ENCODE measurements at regions not wholly inside any gene's neighbourhood (a gene's known extent, or its start where the extent isn't known, plus 50 kb on each side); places are given as distances from the start of the nearest gene placed in this dataset.
"Not testable (repeated sequence)": the region's sequence is repeated elsewhere in the genome, so short reads cannot be mapped to it uniquely, and the experiment has no call there.

DNA sequence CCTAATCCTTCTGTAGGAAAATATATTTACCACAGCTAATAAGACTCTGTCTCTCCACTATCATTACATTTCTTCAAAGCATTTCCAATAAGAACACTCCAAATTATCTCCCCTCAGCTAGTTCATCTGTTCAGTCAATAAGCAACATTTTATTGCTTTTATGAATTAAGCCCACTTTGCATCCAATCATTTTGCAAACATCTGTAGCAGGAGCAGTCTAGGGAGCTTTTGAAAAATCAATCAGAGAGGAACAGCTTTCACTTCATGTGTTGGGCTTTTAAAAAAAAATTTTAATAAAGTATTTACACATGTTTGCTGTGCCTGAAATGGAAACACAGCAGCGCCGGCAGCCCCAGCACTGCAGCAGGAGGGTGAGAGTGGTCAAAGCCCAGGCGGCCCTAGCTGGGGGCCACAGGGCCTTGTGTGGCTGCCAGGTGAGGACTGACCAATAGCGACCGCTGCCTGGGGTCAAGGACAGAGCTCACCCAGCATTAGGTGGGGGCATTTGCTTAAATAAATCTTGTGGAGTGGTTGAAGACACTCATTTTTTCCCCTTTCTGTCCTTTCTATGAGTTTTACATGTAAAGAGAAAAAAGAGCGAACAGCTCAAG, 250.7 kb downstream of the RNF144A start:
- peaks cover 4% of the 10 kb centered on the region; the same call in 1 of the 2 replicates for H3K4me1 ChIP-seq (ENCODE audit: insufficient read depth)
- 57 to 63% methylated on average over 6 of the region's 6 CpGs for WGBS, 2 experiments (ENCODE audit: low coverage in 1 of 2, low lambda C conversion rate in 2 of 2, missing lambda C conversion rate in 2 of 2)

DNA sequence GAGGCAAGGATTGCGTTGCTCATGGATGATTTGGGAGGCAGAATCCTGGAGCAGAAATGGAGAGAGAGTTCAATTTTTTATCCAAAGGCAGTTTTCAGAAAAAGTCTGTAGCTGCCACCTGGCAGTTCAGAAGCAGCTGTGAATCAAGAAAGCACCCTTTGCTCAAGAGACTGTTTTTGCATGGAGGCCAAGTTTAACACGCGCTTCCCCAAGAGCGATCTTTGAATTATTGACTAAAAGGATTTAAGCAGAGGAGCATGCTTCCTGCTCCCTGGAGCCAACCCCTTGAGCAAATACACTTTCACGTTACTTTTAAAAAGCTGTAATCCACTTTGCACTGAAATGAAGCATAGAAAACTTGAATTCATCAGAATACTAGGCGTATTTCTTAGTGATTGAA, 252.4 kb downstream of the RNF144A start:
- no peak overlapping the region for H3K27ac ChIP-seq
- no peaks in the 10 kb centered on the region for H3K9me2 ChIP-seq (ENCODE audit: insufficient read depth)
- H3K9me3 ChIP-seq (ENCODE audit: low read depth), result no peaks in the 10 kb centered on the region
- H3K79me2 ChIP-seq (ENCODE audit: insufficient read depth), result no peaks in the 10 kb centered on the region
- no peaks in the 10 kb centered on the region for H4K20me1 ChIP-seq (ENCODE audit: insufficient read depth)
- no peak overlapping the region for H3K9ac ChIP-seq
- peaks cover 4% of the 10 kb centered on the region; the same call in 1 of the 2 replicates for H3K4me1 ChIP-seq (ENCODE audit: insufficient read depth)
- TF ChIP-seq EZH2phosphoT487 (IDR thresholded peaks at IDR 0.05; ENCODE audit: insufficient read depth, low read depth) (no peak), EZH2 (IDR thresholded peaks at IDR 0.05; ENCODE audit: insufficient read depth, poor library complexity, severe bottlenecking) (no peak)
- in situ Hi-C loops (cut with MboI), result no loop called here
- peaks cover 17% of the 10 kb centered on the region; the same call in 1 of the 2 replicates for H3K27me3 ChIP-seq (replicated peaks; ENCODE audit: insufficient read depth)
- no peaks in the 10 kb centered on the region for H3F3A ChIP-seq (ENCODE audit: insufficient read depth)
- H2AFZ ChIP-seq, result no peak overlapping the region
- no peak for DNase-seq
- no peaks in the 10 kb centered on the region for H3K36me3 ChIP-seq (ENCODE audit: low read depth)
- H3K4me2 ChIP-seq (ENCODE audit: unreplicated experiment), result no peak overlapping the region
- H3K4me3 ChIP-seq, result no peak overlapping the region
- 64 to 67% methylated on average over 6 of the region's 6 CpGs for WGBS, 2 experiments (ENCODE audit: low coverage in 1 of 2, low lambda C conversion rate in 2 of 2, missing lambda C conversion rate in 2 of 2)

More for the DNA sequence above, 250.7 kb downstream of the RNF144A start:
- Histone ChIP-seq H3K9me3 (ENCODE audit: low read depth) (no peaks in the 10 kb centered on the region), H3K27me3 (replicated peaks; ENCODE audit: insufficient read depth) (peaks cover 17% of the 10 kb centered on the region; the same call in 1 of the 2 replicates), H3K9ac (no peak overlapping the region), H3F3A (ENCODE audit: insufficient read depth) (no peaks in the 10 kb centered on the region), H2AFZ (no peak overlapping the region), H3K4me2 (ENCODE audit: unreplicated experiment) (no peak overlapping the region), H3K36me3 (ENCODE audit: low read depth) (no peaks in the 10 kb centered on the region), H3K4me3 (no peak overlapping the region), H3K9me2 (ENCODE audit: insufficient read depth) (no peaks in the 10 kb centered on the region), H4K20me1 (ENCODE audit: insufficient read depth) (no peaks in the 10 kb centered on the region), H3K27ac (no peak overlapping the region), H3K79me2 (ENCODE audit: insufficient read depth) (no peaks in the 10 kb centered on the region)
- no peak for TF ChIP-seq EZH2phosphoT487 (IDR thresholded peaks at IDR 0.05; ENCODE audit: insufficient read depth, low read depth)
- TF ChIP-seq EZH2 (IDR thresholded peaks at IDR 0.05; ENCODE audit: insufficient read depth, poor library complexity, severe bottlenecking), result no peak
- no peak for DNase-seq
- in situ Hi-C loops (cut with MboI), result no loop called here

DNA sequence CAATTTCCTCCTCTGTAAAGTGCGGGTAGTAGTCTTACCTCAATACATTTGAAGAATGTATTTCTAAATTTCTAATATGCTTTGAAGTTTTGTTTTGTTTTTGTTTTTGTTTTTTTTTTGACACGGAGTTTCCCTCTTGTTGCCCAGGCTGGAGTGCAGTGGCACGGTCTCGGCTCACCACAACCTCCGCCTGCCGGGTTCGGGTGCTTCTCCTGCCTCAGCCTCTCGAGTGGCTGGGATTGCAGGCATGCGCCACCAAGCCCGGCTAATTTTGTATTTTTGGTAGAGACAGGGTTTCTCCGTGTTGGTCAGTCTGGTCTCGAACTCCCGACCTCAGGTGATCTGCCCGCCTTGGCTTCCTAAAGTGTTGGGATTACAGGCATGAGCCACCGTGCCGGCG, 261.8 kb downstream of the RNF144A start:
- H3K4me2 ChIP-seq (ENCODE audit: unreplicated experiment); H3K27me3 ChIP-seq (replicated peaks; ENCODE audit: insufficient read depth); H2AFZ ChIP-seq; H3K9me2 ChIP-seq (ENCODE audit: insufficient read depth); H3K9me3 ChIP-seq (ENCODE audit: low read depth); DNase-seq; H3K4me3 ChIP-seq; H3K4me1 ChIP-seq (ENCODE audit: insufficient read depth); H3K36me3 ChIP-seq (ENCODE audit: low read depth); H3K79me2 ChIP-seq (ENCODE audit: insufficient read depth); H3K27ac ChIP-seq; H3F3A ChIP-seq (ENCODE audit: insufficient read depth); H4K20me1 ChIP-seq (ENCODE audit: insufficient read depth); in situ Hi-C loops (cut with MboI); H3K9ac ChIP-seq: not testable (repeated sequence)
- WGBS, 2 experiments (ENCODE audit: low coverage in 1 of 2, low lambda C conversion rate in 2 of 2, missing lambda C conversion rate in 2 of 2), result 85 to 92% methylated on average over 17 of the region's 17 CpGs

DNA sequence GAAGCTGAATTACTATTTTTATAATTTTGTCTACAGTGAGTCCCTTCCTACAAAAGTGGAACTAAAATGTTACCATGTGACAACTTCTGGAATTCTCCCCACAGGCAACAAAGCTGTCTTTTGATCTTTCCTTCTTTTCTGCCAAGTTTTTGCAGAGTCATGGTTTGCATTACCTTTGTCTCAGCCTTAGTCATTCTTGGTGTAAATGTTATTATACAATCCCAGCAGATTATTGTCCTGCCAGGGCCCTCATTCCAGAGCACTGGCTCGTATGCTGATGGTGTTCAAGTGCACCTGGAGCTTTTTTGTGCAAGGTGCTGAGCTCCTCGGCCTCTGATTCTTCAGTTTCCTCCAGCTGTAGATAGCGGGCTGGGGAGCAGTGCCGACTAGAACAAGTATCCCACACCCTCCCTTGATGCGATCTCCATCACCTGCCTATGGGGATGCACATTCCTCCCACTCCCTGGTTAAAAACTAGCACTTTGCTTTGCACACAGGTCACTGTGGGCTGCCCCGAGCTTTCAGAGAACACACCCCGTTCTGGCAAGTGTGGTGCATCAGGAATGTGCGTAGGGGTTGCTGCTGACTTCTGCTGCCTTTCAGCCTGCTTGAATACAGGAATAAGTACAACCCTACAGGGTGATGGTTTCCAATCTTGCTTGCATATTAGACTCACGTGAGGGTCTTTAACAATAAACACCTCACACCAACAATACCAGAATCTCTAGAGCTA, 263.6 kb downstream of the RNF144A start:
- DNase-seq, result peak; percentile 72
- no peak for TF ChIP-seq EZH2 (IDR thresholded peaks at IDR 0.05; ENCODE audit: insufficient read depth, poor library complexity, severe bottlenecking)
- no peak for TF ChIP-seq EZH2phosphoT487 (IDR thresholded peaks at IDR 0.05; ENCODE audit: insufficient read depth, low read depth)
- in situ Hi-C loops (cut with MboI), result no loop called here
- H3K27ac ChIP-seq, result no peak overlapping the region
- H3K4me2 ChIP-seq (ENCODE audit: unreplicated experiment), result no peak overlapping the region
- H3K79me2 ChIP-seq (ENCODE audit: insufficient read depth), result no peaks in the 10 kb centered on the region
- no peaks in the 10 kb centered on the region for H3K36me3 ChIP-seq (ENCODE audit: low read depth)
- no peaks in the 10 kb centered on the region; the same call in 1 of the 2 replicates for H3K27me3 ChIP-seq (replicated peaks; ENCODE audit: insufficient read depth)
- no peaks in the 10 kb centered on the region for H4K20me1 ChIP-seq (ENCODE audit: insufficient read depth)
- H2AFZ ChIP-seq, result no peak overlapping the region
- 43 to 45% methylated on average over 9 of the region's 9 CpGs for WGBS, 2 experiments (ENCODE audit: low coverage in 1 of 2, low lambda C conversion rate in 2 of 2, missing lambda C conversion rate in 2 of 2)
- no peak overlapping the region for H3K4me3 ChIP-seq
- H3K9ac ChIP-seq, result no peak overlapping the region
- H3K9me2 ChIP-seq (ENCODE audit: insufficient read depth), result no peaks in the 10 kb centered on the region
- no peaks in the 10 kb centered on the region for H3F3A ChIP-seq (ENCODE audit: insufficient read depth)
- peaks cover 5% of the 10 kb centered on the region; the same call in 1 of the 2 replicates for H3K4me1 ChIP-seq (ENCODE audit: insufficient read depth)
- H3K9me3 ChIP-seq (ENCODE audit: low read depth), result no peaks in the 10 kb centered on the region

Measured in GM23248 (cell line).